HG03354 (cell line): ENCODE measurements at regions not wholly inside any gene's neighbourhood (a gene's known extent, or its start where the extent isn't known, plus 50 kb on each side); places are given as distances from the start of the nearest gene placed in this dataset.
"Not testable (repeated sequence)": the region's sequence is repeated elsewhere in the genome, so short reads cannot be mapped to it uniquely, and the experiment has no call there.

ENCODE experiments used
- ATAC-seq: cut with Tn5 transposase; IDR thresholded peaks from one replicate; pipeline ENCODE4 v1.9.1; 2021; ENCODE audit warnings: mild to moderate bottlenecking; ENCODE audit not compliant: unreplicated experiment, poor library complexity, severe bottlenecking

- no peak for ATAC-seq
Observed at GRCh38 chr10:21053953-21054690, 157.0 kb upstream of the NEBL start.

DNA sequence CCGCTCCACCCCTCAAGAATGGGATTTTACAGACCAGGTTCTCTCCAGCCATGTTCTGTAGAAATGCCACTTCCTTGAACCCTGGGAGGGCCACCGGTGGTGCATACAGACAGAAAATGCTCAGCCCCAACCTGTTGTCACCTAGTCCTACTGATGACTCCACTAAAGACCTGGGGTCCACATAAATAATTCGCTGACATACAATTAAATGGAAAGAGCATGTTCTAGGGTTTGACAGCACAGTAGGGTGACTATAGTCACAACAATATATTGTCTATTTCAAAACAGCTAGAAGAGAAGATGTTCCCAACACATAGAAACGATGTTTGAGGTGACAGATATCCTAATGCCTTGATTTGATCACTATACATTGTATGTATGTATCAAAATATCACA, 155.6 kb upstream of the NEBL start:
- no peak for ATAC-seq

GRCh38 chr10:21052072-21052708, 155.1 kb upstream of the NEBL start:
- no peak for ATAC-seq

- ATAC-seq, result no peak
Observed at GRCh38 chr10:21049482-21049881, 152.4 kb upstream of the NEBL start.

GRCh38 chr10:21048068-21048467, 151.0 kb upstream of the NEBL start:
- no peak for ATAC-seq

GRCh38 chr10:21047511-21047910, 150.4 kb upstream of the NEBL start:
- ATAC-seq, result no peak

GRCh38 chr10:21047096-21047495, 150.0 kb upstream of the NEBL start:
- ATAC-seq, result no peak

GRCh38 chr10:21043044-21043443, 145.9 kb upstream of the NEBL start:
- no peak for ATAC-seq

DNA sequence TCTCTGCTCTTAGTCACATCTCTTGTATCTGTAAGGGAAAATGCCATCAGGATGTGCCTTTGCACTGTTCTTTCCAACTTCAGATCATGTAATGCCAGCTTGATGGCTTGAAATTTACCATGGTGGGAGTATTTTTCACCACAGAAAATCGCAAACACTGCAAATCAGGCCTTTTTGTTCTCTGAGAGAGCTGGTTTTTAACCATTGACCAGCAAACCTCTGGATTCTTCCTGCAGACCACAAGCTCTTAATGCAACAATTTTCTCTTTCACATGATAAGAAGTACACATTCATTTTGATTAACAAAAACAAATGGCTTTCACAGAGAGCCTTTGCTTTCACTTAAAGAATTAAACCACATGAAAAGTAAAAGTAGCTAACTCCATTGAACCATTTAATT, 145.4 kb upstream of the NEBL start:
- ATAC-seq, result no peak

DNA sequence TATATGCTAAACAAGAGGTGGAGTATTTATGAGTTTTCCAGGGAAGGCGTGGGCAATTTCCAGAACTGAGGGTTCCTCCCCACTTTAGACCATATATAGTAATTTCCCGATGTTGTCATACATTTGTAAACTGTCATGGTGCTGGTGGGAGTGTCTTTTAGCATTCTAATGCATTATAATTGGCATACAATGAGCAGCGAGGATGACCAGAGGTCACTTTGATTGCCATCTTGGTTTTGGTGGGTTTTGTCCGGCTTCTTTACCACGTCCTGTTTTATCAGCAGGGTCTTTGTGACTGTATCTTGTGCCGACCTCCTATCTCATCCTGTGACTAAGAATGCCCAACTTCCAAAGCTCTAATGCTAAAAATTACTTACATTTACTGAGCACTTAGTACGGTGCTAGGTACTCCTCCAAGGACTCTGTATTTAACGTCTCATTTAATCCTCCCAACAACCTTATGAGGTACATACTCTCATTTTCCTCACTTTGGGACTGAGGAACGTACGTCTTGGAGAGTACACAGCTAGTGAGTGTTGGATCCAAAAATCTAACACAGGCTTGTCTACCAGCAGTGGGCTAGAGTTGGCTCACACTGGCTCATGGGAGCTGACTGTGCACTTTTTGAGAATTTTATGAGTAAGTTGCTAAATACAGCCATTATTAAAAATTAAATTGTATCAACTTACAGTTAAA, 144.8 kb upstream of the NEBL start:
- no peak for ATAC-seq

GRCh38 chr10:21039721-21040120, 142.6 kb upstream of the NEBL start:
- ATAC-seq, result no peak

DNA sequence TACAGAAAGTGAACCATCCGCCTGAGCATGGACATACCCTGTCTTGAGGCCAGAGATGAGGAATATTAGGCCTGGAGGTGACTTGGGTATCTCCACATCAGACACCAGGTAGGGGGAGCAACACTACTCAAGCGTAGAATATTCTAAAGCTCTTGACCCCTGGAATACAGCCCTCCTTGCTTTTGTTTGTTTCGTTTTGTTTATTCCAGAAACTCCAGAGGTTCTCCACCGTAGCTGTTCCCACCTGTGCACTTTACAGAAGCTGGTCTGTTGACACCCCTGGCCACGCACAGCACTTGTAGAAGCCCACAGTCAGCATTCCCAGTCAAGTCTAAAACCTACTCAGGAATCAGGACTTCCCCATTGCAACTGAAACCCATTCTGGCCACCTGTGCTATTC, 139.6 kb upstream of the NEBL start:
- no peak for ATAC-seq

- not testable (repeated sequence) for ATAC-seq
Observed at GRCh38 chr10:21034770-21035169, 137.7 kb upstream of the NEBL start.

DNA sequence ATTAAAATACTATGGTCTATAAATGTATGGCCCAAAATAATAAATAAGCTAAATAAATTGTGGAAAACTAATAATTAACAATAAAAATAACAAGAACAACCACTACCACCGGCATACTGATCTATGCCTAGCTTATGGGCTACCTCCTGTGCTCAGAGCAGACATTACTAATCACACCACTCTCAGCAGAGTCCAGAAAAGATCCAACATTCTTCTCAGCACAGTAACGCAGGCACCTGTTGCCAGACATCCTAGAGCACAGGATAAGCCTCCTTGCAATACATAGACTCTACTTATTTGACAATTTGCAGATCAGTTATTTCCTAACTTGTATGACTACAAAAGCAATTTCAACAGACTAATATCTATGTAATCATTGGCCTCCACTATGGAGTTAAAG, 137.1 kb upstream of the NEBL start:
- ATAC-seq, result no peak

DNA sequence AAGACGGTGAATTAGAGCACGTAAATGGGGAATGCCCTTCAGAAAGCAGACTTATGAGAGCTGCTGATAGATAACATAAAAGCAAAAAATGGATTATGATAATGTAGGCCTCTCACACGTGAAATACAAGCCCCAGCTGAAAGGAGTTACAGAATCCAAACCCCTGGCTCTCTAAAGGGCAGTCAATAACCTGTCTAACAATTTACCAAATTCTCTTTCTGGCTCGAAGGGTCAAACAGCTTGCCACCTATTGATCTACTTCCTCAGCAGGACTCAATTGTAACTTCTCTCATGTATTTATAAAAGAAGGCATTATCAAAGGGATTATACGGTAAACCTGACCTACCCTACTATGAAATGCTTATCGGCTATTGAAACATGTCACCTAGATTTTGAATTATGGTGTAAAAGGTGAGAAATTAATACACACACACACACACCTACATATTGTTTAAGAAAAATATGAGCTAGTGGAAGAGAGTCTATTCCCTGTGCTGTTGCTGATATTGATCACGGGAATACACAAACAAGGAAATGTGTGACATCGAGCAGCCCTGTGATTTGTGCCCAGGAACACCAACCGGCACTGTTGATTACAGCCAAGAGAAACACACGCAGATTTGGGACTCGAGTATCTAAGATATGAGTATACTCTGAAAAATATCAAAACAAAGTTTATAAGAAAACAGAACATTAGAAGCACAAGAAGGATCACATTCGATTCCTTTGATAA, 135.6 kb upstream of the NEBL start:
- ATAC-seq, result no peak

DNA sequence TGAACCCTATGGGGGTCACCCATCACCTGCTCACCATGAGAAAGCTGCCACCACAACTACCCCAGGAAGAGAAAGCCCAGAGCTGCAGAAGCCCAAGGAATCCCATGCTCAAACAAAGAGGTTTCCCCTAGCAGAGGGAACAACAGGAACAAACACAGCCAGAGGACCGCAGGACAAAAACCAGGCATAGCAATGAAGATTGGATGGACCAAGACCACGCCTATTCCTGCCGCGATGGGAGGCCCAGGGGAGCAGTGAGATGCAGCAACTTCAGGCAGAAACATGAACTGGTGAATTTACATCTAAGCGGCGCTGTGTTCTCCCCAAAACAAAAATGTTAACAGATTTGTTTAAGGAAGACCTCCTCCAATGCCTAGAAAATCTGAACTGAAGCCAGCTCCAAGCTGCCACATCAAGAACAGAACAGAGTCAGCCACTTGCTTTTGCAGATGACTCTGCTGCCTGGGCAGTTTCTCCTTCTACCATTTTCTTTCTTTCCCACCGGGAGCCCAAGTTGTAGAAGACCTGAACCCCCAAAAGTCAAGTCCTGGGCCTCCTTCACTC, 134.2 kb upstream of the NEBL start:
- no peak for ATAC-seq

DNA sequence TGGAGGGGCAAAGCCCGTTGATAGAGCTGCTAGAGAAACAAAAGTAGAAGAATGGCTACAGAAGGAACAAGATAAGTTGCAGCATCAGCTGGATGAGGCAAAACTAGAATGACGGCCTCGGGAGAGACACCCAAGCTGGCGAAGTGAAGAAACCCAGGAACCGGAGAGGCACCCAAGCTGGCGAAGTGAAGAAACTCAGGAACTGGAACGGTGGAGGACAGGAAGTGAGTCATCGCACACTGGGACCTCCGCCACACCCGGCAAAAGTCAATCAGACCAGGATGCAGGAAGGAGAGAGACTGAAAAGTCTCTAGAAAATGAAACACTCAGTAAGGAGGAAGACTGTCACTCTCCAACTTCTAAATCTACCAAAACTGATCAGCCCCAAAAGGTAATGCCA, 133.0 kb upstream of the NEBL start:
- no peak for ATAC-seq

GRCh38 chr10:21022821-21023220, 125.7 kb upstream of the NEBL start:
- no peak for ATAC-seq

DNA sequence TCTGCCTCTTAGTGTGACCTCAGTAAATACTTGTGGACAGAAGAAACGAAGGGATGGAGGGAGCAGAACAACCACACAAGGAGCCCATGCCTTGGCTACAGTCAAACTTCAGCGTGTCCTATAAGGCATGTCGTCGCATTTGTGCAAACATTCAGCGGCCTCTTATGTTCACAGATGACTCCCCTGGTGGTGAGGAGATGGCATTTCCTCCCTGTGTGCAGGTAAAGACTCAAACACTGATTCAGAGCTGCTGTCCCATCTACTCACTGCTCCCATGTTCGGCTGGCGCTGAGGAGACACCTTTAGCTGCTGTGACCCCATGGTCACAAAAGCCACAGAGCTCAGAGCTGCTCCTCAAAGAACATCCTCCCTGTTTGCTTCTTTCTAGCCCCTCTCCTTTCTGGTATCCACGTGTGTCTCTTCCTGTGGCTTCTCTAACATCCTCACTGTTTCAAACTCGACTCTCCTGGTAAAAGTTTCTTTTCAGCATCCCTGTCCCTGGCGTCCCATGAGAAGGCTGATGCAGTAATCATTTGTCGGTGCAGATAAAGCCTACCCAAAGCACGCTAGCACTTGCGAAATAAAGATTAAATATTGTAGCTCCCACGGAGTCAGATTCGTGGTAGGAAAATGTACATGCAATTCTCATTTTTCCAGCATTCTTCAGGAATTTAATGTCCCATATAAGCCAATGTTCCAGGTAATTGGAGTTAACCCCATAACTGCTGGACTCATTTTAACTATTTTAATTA, 124.9 kb upstream of the NEBL start:
- no peak for ATAC-seq
